ENCODE measurements at regions not wholly inside any gene's neighbourhood (a gene's known extent, or its start where the extent isn't known, plus 50 kb on each side); places are given as distances from the start of the nearest gene placed in this dataset.

DNA sequence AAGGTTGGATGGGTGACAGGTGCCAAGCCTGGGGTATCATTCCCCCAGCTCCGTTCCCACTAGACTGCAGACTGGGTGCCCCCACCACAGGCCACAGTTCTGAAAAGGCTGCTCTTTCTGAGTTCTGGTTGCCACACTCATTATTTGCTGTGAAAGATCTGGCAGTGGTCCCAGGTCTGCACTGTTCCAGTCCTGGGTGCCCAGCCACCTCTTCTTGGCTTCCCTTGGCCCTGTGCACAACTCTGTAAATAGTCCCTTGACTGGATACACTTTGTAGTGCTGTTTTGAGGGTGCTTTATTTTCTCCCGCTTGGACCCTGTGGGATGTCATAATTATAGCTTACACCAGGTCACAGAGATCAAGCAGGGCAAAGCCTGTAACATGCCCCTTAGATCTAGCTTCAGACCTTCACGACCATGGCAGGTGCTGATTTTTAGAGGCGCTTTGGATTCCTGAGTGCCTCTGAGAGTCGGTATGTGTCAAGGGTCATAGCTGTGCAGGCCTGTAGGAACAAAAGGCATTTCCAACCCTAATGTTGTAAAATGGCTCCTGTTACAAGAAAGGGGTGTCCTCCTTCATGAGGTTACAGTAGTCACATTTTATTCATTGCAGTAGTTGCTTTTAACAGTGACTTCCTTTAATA is 344.9 kb downstream of the ICE1 start:
- no peaks in the 10 kb centered on the region for H3K4me1 Mint-ChIP-seq (ENCODE audit: low read depth, unreplicated experiment)
- peaks cover 2% of the 10 kb centered on the region for H3K9me3 Mint-ChIP-seq (ENCODE audit: unreplicated experiment)
- FAIRE-seq: no peak

GRCh38 chr5:5765066-5765850 is 342.8 kb downstream of the ICE1 start:
- Histone ChIP-seq H3K36me3 (ENCODE audit: insufficient read depth, low read length) (no peaks in the 10 kb centered on the region), H3K9ac (ENCODE audit: low read length) (no peak overlapping the region), H3K79me2 (ENCODE audit: insufficient read depth, low read length) (no peaks in the 10 kb centered on the region), H2AFZ (ENCODE audit: low read depth, low read length) (no peak overlapping the region), H3K4me1 (ENCODE audit: insufficient read depth, low read length) (no peaks in the 10 kb centered on the region), H3K4me3 (ENCODE audit: insufficient read depth, low read depth, low read length) (no peak overlapping the region), H3K9me3 (ENCODE audit: insufficient read depth, low read depth, low read length) (peaks cover 5% of the 10 kb centered on the region), H3K4me2 (ENCODE audit: low read length) (no peak overlapping the region), H3K27ac (ENCODE audit: low read depth, low read length) (no peak overlapping the region), H4K20me1 (ENCODE audit: insufficient read depth, low read length) (no peaks in the 10 kb centered on the region), H3K27me3 (ENCODE audit: insufficient read depth, low read length) (no peaks in the 10 kb centered on the region)
- Mint-ChIP-seq H3K4me3 (ENCODE audit: unreplicated experiment) (no peak overlapping the region), H3K27me3 (ENCODE audit: low read depth, unreplicated experiment) (peaks cover 13% of the 10 kb centered on the region), H3K4me1 (ENCODE audit: low read depth, unreplicated experiment) (peaks cover 10% of the 10 kb centered on the region), H3K27ac (ENCODE audit: unreplicated experiment) (no peak overlapping the region), H3K36me3 (ENCODE audit: low read depth, unreplicated experiment) (no peaks in the 10 kb centered on the region), H3K9me3 (ENCODE audit: unreplicated experiment) (peaks cover 2% of the 10 kb centered on the region)
- DNase-seq (ENCODE audit: low read depth) (no peak), FAIRE-seq (no peak)
- no peak for TF ChIP-seq EZH2 (IDR thresholded peaks at IDR 0.05; ENCODE audit: insufficient read depth, low read length)
- TF ChIP-seq, protein P1, sequence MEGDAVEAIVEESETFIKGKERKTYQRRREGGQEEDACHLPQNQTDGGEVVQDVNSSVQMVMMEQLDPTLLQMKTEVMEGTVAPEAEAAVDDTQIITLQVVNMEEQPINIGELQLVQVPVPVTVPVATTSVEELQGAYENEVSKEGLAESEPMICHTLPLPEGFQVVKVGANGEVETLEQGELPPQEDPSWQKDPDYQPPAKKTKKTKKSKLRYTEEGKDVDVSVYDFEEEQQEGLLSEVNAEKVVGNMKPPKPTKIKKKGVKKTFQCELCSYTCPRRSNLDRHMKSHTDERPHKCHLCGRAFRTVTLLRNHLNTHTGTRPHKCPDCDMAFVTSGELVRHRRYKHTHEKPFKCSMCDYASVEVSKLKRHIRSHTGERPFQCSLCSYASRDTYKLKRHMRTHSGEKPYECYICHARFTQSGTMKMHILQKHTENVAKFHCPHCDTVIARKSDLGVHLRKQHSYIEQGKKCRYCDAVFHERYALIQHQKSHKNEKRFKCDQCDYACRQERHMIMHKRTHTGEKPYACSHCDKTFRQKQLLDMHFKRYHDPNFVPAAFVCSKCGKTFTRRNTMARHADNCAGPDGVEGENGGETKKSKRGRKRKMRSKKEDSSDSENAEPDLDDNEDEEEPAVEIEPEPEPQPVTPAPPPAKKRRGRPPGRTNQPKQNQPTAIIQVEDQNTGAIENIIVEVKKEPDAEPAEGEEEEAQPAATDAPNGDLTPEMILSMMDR (IDR thresholded peaks at IDR 0.05; ENCODE audit: insufficient read depth, low read depth, low read length): no peak

More for the DNA sequence above, 344.9 kb downstream of the ICE1 start:
- H3K36me3 ChIP-seq (ENCODE audit: insufficient read depth, low read length): no peaks in the 10 kb centered on the region
- H3K4me2 ChIP-seq (ENCODE audit: low read length): no peak overlapping the region
- no peaks in the 10 kb centered on the region for H3K27me3 ChIP-seq (ENCODE audit: insufficient read depth, low read length)
- Mint-ChIP-seq H3K27me3 (ENCODE audit: low read depth, unreplicated experiment) (peaks cover 13% of the 10 kb centered on the region), H3K27ac (ENCODE audit: unreplicated experiment) (no peak overlapping the region), H3K4me3 (ENCODE audit: unreplicated experiment) (no peak overlapping the region), H3K36me3 (ENCODE audit: low read depth, unreplicated experiment) (no peaks in the 10 kb centered on the region)
- no peaks in the 10 kb centered on the region for H4K20me1 ChIP-seq (ENCODE audit: insufficient read depth, low read length)
- H3K9me3 ChIP-seq (ENCODE audit: insufficient read depth, low read depth, low read length): peaks cover 5% of the 10 kb centered on the region
- H3K9ac ChIP-seq (ENCODE audit: low read length): no peak overlapping the region
- no peak overlapping the region for H3K4me3 ChIP-seq (ENCODE audit: insufficient read depth, low read depth, low read length)
- no peak for TF ChIP-seq EZH2 (IDR thresholded peaks at IDR 0.05; ENCODE audit: insufficient read depth, low read length)
- TF ChIP-seq, protein P1 (IDR thresholded peaks at IDR 0.05; ENCODE audit: insufficient read depth, low read depth, low read length): no peak
- no peaks in the 10 kb centered on the region for H3K4me1 ChIP-seq (ENCODE audit: insufficient read depth, low read length)
- no peaks in the 10 kb centered on the region for H3K79me2 ChIP-seq (ENCODE audit: insufficient read depth, low read length)
- no peak overlapping the region for H3K27ac ChIP-seq (ENCODE audit: low read depth, low read length)
- no peak overlapping the region for H2AFZ ChIP-seq (ENCODE audit: low read depth, low read length)
- DNase-seq (ENCODE audit: low read depth): no peak

GRCh38 chr5:5764246-5764645 is 341.8 kb downstream of the ICE1 start:
- Histone ChIP-seq H4K20me1 (ENCODE audit: insufficient read depth, low read length) (no peaks in the 10 kb centered on the region), H3K4me3 (ENCODE audit: insufficient read depth, low read depth, low read length) (no peak overlapping the region), H3K27ac (ENCODE audit: low read depth, low read length) (no peak overlapping the region), H3K27me3 (ENCODE audit: insufficient read depth, low read length) (no peaks in the 10 kb centered on the region), H3K79me2 (ENCODE audit: insufficient read depth, low read length) (no peaks in the 10 kb centered on the region), H3K4me2 (ENCODE audit: low read length) (no peak overlapping the region), H3K4me1 (ENCODE audit: insufficient read depth, low read length) (no peaks in the 10 kb centered on the region), H3K9me3 (ENCODE audit: insufficient read depth, low read depth, low read length) (peaks cover 5% of the 10 kb centered on the region), H3K9ac (ENCODE audit: low read length) (no peak overlapping the region), H3K36me3 (ENCODE audit: insufficient read depth, low read length) (no peaks in the 10 kb centered on the region), H2AFZ (ENCODE audit: low read depth, low read length) (no peak overlapping the region)
- Mint-ChIP-seq H3K27me3 (ENCODE audit: low read depth, unreplicated experiment) (peaks cover 8% of the 10 kb centered on the region), H3K27ac (ENCODE audit: unreplicated experiment) (no peak overlapping the region), H3K4me1 (ENCODE audit: low read depth, unreplicated experiment) (peaks cover 10% of the 10 kb centered on the region), H3K9me3 (ENCODE audit: unreplicated experiment) (peaks cover 2% of the 10 kb centered on the region), H3K4me3 (ENCODE audit: unreplicated experiment) (no peak overlapping the region), H3K36me3 (ENCODE audit: low read depth, unreplicated experiment) (no peaks in the 10 kb centered on the region)
- TF ChIP-seq, protein P1 (IDR thresholded peaks at IDR 0.05; ENCODE audit: insufficient read depth, low read depth, low read length): no peak
- TF ChIP-seq EZH2 (IDR thresholded peaks at IDR 0.05; ENCODE audit: insufficient read depth, low read length): no peak
- DNase-seq (ENCODE audit: low read depth) (no peak), FAIRE-seq (no peak)
